ENCODE measurements at regions not wholly inside any gene's neighbourhood (a gene's known extent, or its start where the extent isn't known, plus 50 kb on each side); places are given as distances from the start of the nearest gene placed in this dataset.

DNA sequence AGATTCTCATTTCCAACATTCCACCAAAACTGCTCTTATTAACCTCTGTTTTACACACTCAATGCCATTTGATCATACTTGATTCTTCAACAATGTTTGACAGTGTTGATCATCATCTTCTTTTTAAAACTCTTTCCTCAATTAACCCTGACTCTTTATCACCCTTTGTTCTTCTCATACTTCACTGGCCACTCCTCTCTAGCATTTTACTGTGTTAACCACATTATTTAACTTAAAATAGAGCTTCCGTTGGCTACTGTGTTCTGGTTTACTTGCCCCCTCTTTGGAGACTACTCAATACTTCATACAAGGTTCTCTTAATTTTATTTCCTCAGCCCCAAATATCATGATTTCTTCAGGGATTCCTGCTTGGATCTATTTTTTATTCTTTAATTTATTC, 121.1 kb upstream of the SPRY2 start:
- H3K27ac ChIP-seq (ENCODE audit: low read length in 2 of 2): no peak overlapping the region
- Mint-ChIP-seq H3K4me3 (no peak overlapping the region), H3K9me3 (ENCODE audit: insufficient read depth) (no peaks in the 10 kb centered on the region), H3K27ac (no peak overlapping the region), H3K27me3 (no peaks in the 10 kb centered on the region), H3K4me1 (peaks cover 9% of the 10 kb centered on the region)
- no peak overlapping the region for H3K9ac ChIP-seq (ENCODE audit: low read length)
- H3K4me1 ChIP-seq (ENCODE audit: control insufficient read depth in 2 of 2, insufficient read depth in 2 of 2, low read length in 2 of 2): peaks cover 13 to 17% of the 10 kb centered on the region in 2 donors
- H2AFZ ChIP-seq (ENCODE audit: insufficient read depth, low read depth, low read length, poor library complexity, severe bottlenecking): no peak overlapping the region
- TF ChIP-seq, protein P1, sequence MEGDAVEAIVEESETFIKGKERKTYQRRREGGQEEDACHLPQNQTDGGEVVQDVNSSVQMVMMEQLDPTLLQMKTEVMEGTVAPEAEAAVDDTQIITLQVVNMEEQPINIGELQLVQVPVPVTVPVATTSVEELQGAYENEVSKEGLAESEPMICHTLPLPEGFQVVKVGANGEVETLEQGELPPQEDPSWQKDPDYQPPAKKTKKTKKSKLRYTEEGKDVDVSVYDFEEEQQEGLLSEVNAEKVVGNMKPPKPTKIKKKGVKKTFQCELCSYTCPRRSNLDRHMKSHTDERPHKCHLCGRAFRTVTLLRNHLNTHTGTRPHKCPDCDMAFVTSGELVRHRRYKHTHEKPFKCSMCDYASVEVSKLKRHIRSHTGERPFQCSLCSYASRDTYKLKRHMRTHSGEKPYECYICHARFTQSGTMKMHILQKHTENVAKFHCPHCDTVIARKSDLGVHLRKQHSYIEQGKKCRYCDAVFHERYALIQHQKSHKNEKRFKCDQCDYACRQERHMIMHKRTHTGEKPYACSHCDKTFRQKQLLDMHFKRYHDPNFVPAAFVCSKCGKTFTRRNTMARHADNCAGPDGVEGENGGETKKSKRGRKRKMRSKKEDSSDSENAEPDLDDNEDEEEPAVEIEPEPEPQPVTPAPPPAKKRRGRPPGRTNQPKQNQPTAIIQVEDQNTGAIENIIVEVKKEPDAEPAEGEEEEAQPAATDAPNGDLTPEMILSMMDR (IDR thresholded peaks at IDR 0.05): no peak
- no peaks in the 10 kb centered on the region for H3K79me2 ChIP-seq (ENCODE audit: control insufficient read depth, insufficient read depth, low read length)
- H3K4me3 ChIP-seq (ENCODE audit: control extremely low read depth in 1 of 5, extremely low read depth in 1 of 5, insufficient read depth in 1 of 5, low read depth in 2 of 5, low read length in 4 of 5): no peak overlapping the region
- ChIA-PET POLR2A (no interaction called here), CTCF (no interaction called here)
- H3K9me3 ChIP-seq (ENCODE audit: control extremely low read depth in 1 of 3, control insufficient read depth in 2 of 3, insufficient read depth in 1 of 3, low read length in 2 of 3): no peaks in the 10 kb centered on the region
- intact Hi-C loops (cut with micrococcal nuclease): no loop called here
- peak overlapping the region; percentile 19 for H3K4me2 ChIP-seq (replicated peaks; ENCODE audit: low read depth, low read length, poor library complexity, severe bottlenecking)
- H4K20me1 ChIP-seq (ENCODE audit: control insufficient read depth, insufficient read depth, low read length, poor library complexity, severe bottlenecking): no peaks in the 10 kb centered on the region
- no peak for ATAC-seq (ENCODE audit: low read depth)
- no peaks in the 10 kb centered on the region for H3K36me3 ChIP-seq (replicated peaks in 1 of 2; ENCODE audit: control extremely low read depth in 1 of 2, control insufficient read depth in 1 of 2, extremely low read depth in 1 of 2, insufficient read depth in 2 of 2, low read length in 1 of 2)
- no CpG with 5 or more reads among the region's 1 CpG for WGBS (ENCODE audit: insufficient coverage)
- DNase-seq: no peak
- no peaks in the 10 kb centered on the region for H3K27me3 ChIP-seq (replicated peaks in 1 of 4; ENCODE audit: control extremely low read depth in 1 of 4, control insufficient read depth in 3 of 4, insufficient read depth in 4 of 4, low read length in 3 of 4)

DNA sequence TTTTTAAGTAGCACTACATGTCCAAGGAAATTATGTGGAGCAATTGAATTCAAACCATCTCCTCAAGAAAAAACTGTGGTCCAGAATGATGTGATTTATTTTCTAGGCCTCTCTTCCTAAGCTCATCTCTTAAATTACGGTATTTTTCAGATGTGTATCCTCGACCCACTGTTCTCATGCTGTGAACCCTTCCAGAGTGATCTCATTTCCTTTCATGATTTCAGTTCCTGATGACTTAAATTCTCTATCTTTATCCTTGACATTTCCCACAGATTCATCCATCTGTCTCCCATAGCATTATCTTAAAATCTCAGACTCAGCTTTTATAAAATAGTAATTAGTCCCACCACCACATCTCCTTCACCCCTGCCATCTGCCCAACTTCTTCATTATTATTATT, 117.6 kb upstream of the SPRY2 start:
- intact Hi-C loops (cut with micrococcal nuclease): no loop called here
- no peak for DNase-seq
- POLR2A ChIA-PET: no interaction called here
- Mint-ChIP-seq H3K27ac (no peak overlapping the region), H3K9me3 (ENCODE audit: insufficient read depth) (no peaks in the 10 kb centered on the region), H3K4me1 (peaks cover 25% of the 10 kb centered on the region), H3K27me3 (no peaks in the 10 kb centered on the region), H3K4me3 (no peak overlapping the region)
- TF ChIP-seq, protein P1 (IDR thresholded peaks at IDR 0.05): no peak
- TF ChIP-seq EZH2 (IDR thresholded peaks at IDR 0.05; ENCODE audit: borderline replicate concordance, insufficient read depth, low read depth, low read length, poor library complexity, severe bottlenecking): no peak
- Histone ChIP-seq H3K4me1 (ENCODE audit: control insufficient read depth in 2 of 2, insufficient read depth in 2 of 2, low read length in 2 of 2) (peaks cover 29 to 32% of the 10 kb centered on the region in 2 donors), H3K36me3 (replicated peaks in 1 of 2; ENCODE audit: control extremely low read depth in 1 of 2, control insufficient read depth in 1 of 2, extremely low read depth in 1 of 2, insufficient read depth in 2 of 2, low read length in 1 of 2) (no peaks in the 10 kb centered on the region), H3K27me3 (replicated peaks in 1 of 4; ENCODE audit: control extremely low read depth in 1 of 4, control insufficient read depth in 3 of 4, insufficient read depth in 4 of 4, low read length in 3 of 4) (no peaks in the 10 kb centered on the region), H3K4me2 (replicated peaks; ENCODE audit: low read depth, low read length, poor library complexity, severe bottlenecking) (no peak overlapping the region), H2AFZ (ENCODE audit: insufficient read depth, low read depth, low read length, poor library complexity, severe bottlenecking) (no peak overlapping the region), H3K9me3 (ENCODE audit: control extremely low read depth in 1 of 3, control insufficient read depth in 2 of 3, insufficient read depth in 1 of 3, low read length in 2 of 3) (no peaks in the 10 kb centered on the region), H3K4me3 (ENCODE audit: control extremely low read depth in 1 of 5, extremely low read depth in 1 of 5, insufficient read depth in 1 of 5, low read depth in 2 of 5, low read length in 4 of 5) (no peak overlapping the region), H4K20me1 (ENCODE audit: control insufficient read depth, insufficient read depth, low read length, poor library complexity, severe bottlenecking) (no peaks in the 10 kb centered on the region), H3K79me2 (ENCODE audit: control insufficient read depth, insufficient read depth, low read length) (no peaks in the 10 kb centered on the region), H3K27ac (ENCODE audit: low read length in 2 of 2) (no peak overlapping the region), H3K9ac (ENCODE audit: low read length) (no peak overlapping the region)
- CTCF ChIA-PET: no interaction called here
- ATAC-seq (ENCODE audit: low read depth): no peak
- 54% methylated on average over 2 of the region's 2 CpGs for WGBS (ENCODE audit: insufficient coverage)
